Mesenchymal stem cell (in vitro differentiated cells and primary cell): ENCODE measurements at regions not wholly inside any gene's neighbourhood (a gene's known extent, or its start where the extent isn't known, plus 50 kb on each side); places are given as distances from the start of the nearest gene placed in this dataset.

Source experiments
- DNase-seq: peaks from one replicate; pipeline ENCODE4 v3.0.0-alpha.2; 2013
- H2AFZ ChIP-seq: one replicate; pipeline ENCODE4 v1.6.1; 2013; ENCODE audit warnings: low read depth, mild to moderate bottlenecking, control low read depth, inconsistent platforms, low read length, moderate library complexity
- H2AK5ac ChIP-seq: 2 replicates; pipeline ENCODE4 v1.6.1; 2013; ENCODE audit warnings: low read length, moderate library complexity, mild to moderate bottlenecking, inconsistent platforms; ENCODE audit not compliant: severe bottlenecking
- H2BK120ac ChIP-seq: one replicate; pipeline ENCODE4 v1.6.1; 2013; ENCODE audit warnings: low read depth, mild to moderate bottlenecking, inconsistent platforms, low read length, moderate library complexity
- H2BK12ac ChIP-seq, 2 experiments: one replicate each; pipeline ENCODE4 v1.6.1; 2013; ENCODE audit warnings: inconsistent platforms in 2 of 2, low read length in 2 of 2, mild to moderate bottlenecking in 2 of 2, moderate library complexity in 2 of 2, control low read depth in 1 of 2
- H2BK15ac ChIP-seq: one replicate; pipeline ENCODE4 v1.6.1; 2013; ENCODE audit warnings: mild to moderate bottlenecking, low read depth, inconsistent platforms; ENCODE audit not compliant: poor library complexity, severe bottlenecking
- H2BK5ac ChIP-seq: 2 replicates; pipeline ENCODE4 v1.6.1; 2013; ENCODE audit warnings: low read depth, mild to moderate bottlenecking, low read length, control low read depth, inconsistent platforms; ENCODE audit not compliant: poor library complexity, severe bottlenecking
- H3K14ac ChIP-seq, 2 experiments: one replicate each; pipeline ENCODE4 v1.6.1; 2013; ENCODE audit warnings: inconsistent platforms in 2 of 2, low read length in 2 of 2, control low read depth in 1 of 2, mild to moderate bottlenecking in 1 of 2, moderate library complexity in 1 of 2
- H3K18ac ChIP-seq, 2 experiments: one replicate each; pipeline ENCODE4 v1.6.1; 2013; ENCODE audit warnings: inconsistent platforms in 2 of 2, low read length in 2 of 2, control low read depth in 1 of 2, low read depth in 1 of 2, mild to moderate bottlenecking in 1 of 2
- H3K23ac ChIP-seq, 2 experiments: one replicate each; pipeline ENCODE4 v1.6.1; 2013; ENCODE audit warnings: inconsistent platforms in 2 of 2, low read length in 2 of 2, mild to moderate bottlenecking in 2 of 2, moderate library complexity in 2 of 2, control low read depth in 1 of 2
- H3K27ac ChIP-seq: 2 replicates; pipeline ENCODE4 v1.5.1; 2013; ENCODE audit warnings: mild to moderate bottlenecking, moderate library complexity, low read length, control low read depth, inconsistent platforms; ENCODE audit not compliant: poor library complexity, severe bottlenecking
- H3K27me3 ChIP-seq, 2 experiments: 2 replicates each; pipeline versions ENCODE4 v1.6.1 to v1.7.0; 2013; ENCODE audit warnings: low read length in 2 of 2, mild to moderate bottlenecking in 2 of 2, moderate library complexity in 2 of 2, control low read depth in 1 of 2, inconsistent platforms in 1 of 2; ENCODE audit not compliant: control insufficient read depth in 1 of 2, insufficient read depth in 1 of 2
- H3K36me3 ChIP-seq, 2 experiments: 2 replicates each; pipeline versions ENCODE4 v1.6.1 to v1.7.0; 2013; ENCODE audit warnings: low read length in 2 of 2, control low read depth in 1 of 2, inconsistent platforms in 1 of 2, low read depth in 1 of 2, mild to moderate bottlenecking in 1 of 2; ENCODE audit not compliant: insufficient read depth in 2 of 2, control insufficient read depth in 1 of 2
- H3K4ac ChIP-seq, 2 experiments: one replicate each; pipeline ENCODE4 v1.6.1; 2013; ENCODE audit warnings: inconsistent platforms in 2 of 2, low read length in 2 of 2, mild to moderate bottlenecking in 2 of 2, moderate library complexity in 2 of 2, control low read depth in 1 of 2, low read depth in 1 of 2
- H3K4me1 ChIP-seq: 2 replicates; pipeline ENCODE4 v1.6.1; 2013; ENCODE audit warnings: low read depth, low read length, control low read depth; ENCODE audit not compliant: control insufficient read depth, insufficient read depth
- H3K4me2 ChIP-seq: 2 replicates; pipeline ENCODE4 v1.6.1; 2013; ENCODE audit warnings: low read length, mild to moderate bottlenecking, inconsistent platforms; ENCODE audit not compliant: poor library complexity, severe bottlenecking
- H3K4me3 ChIP-seq, 2 experiments: 2 replicates each; pipeline versions ENCODE4 v1.5.1 to v1.7.0; 2013; ENCODE audit warnings: low read length in 2 of 2, mild to moderate bottlenecking in 2 of 2, control low read depth in 1 of 2, low read depth in 1 of 2; ENCODE audit not compliant: insufficient read depth in 1 of 2
- H3K79me1 ChIP-seq: replicated peaks from 2 replicates; pipeline ENCODE4 v1.6.1; 2013; ENCODE audit warnings: mild to moderate bottlenecking, control low read depth, low read length, inconsistent platforms; ENCODE audit not compliant: poor library complexity, severe bottlenecking
- H3K9ac ChIP-seq: 2 replicates; pipeline ENCODE4 v1.7.0; 2013; ENCODE audit warnings: mild to moderate bottlenecking, low read length, moderate library complexity
- H3K9me3 ChIP-seq: 2 replicates; pipeline ENCODE4 v1.7.0; 2013; ENCODE audit warnings: mild to moderate bottlenecking, low read length; ENCODE audit not compliant: control insufficient read depth
- H4K8ac ChIP-seq: one replicate; pipeline ENCODE4 v1.6.1; 2013; ENCODE audit warnings: inconsistent platforms, mild to moderate bottlenecking, low read length, moderate library complexity
- H4K91ac ChIP-seq: one replicate; pipeline ENCODE4 v1.6.1; 2013; ENCODE audit warnings: mild to moderate bottlenecking, low read length, inconsistent platforms
- WGBS: methylation state at CpG from one replicate; pipeline ENCODE4 v1.1.7; 2013; ENCODE audit warnings: mixed read lengths; 5-methylcytosine and 5-hydroxymethylcytosine counted together

DNA sequence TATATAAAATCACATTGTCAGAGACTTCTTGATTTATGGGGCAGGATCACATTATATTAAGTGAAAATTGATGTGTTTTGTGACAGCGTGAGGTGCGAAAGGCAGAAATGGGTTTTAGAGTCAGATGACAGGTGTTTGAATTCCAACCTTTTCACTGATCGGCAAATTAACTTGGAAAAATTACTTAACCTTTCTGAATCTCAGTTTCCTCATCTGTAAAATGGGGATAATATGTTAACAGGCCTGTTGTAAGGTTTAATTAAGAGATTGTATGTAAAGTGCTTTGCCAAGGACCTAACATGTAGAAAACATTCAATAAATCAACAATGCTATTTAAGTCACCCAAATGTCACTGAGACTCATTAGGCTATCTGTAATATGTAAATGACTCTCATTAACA, 221.2 kb upstream of the LYZL1 start:
- no peak overlapping the region for H4K8ac ChIP-seq
- peaks cover 4 to 16% of the 10 kb centered on the region in 2 experiments for H3K27me3 ChIP-seq
- no peak overlapping the region for H3K23ac ChIP-seq
- H3K36me3 ChIP-seq: no peaks in the 10 kb centered on the region
- H2AK5ac ChIP-seq: no peak overlapping the region
- H2BK120ac ChIP-seq: no peak overlapping the region
- WGBS: 100% methylated on average over 2 of the region's 3 CpGs
- no peak overlapping the region for H2AFZ ChIP-seq
- H2BK12ac ChIP-seq: no peak overlapping the region
- H4K91ac ChIP-seq: no peak overlapping the region
- H2BK15ac ChIP-seq: no peak overlapping the region
- H3K4me1 ChIP-seq: peaks cover 2% of the 10 kb centered on the region
- no peak overlapping the region for H3K27ac ChIP-seq
- H3K18ac ChIP-seq: no peak overlapping the region
- H3K79me1 ChIP-seq: no peaks in the 10 kb centered on the region
- H2BK5ac ChIP-seq: no peak overlapping the region
- DNase-seq: no peak
- H3K14ac ChIP-seq: no peak overlapping the region
- H3K9me3 ChIP-seq: no peaks in the 10 kb centered on the region
- no peak overlapping the region for H3K9ac ChIP-seq
- H3K4ac ChIP-seq: no peak overlapping the region
- no peak overlapping the region for H3K4me2 ChIP-seq
- no peak overlapping the region for H3K4me3 ChIP-seq

DNA sequence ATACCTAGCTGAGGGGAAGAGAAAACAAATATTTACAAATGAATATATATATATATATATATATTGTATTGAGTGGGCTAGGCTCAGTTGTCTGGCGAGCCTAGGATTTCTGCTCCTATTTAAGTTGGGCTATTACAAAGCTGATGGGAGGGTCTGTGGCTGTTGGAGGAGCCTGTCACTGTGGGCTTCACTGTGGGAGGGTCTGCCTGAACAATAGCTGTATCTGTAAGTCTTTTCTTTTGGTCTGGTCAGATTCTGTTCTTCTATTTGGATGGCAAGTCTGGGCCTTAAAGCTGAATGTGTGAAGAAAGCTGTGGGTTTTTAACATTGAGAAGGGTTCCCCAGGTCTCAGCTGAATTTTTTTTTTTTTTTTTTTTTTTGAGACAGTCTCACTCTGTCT, 220.6 kb upstream of the LYZL1 start:
- H4K8ac ChIP-seq: no peak overlapping the region
- H2BK15ac ChIP-seq: no peak overlapping the region
- H4K91ac ChIP-seq: no peak overlapping the region
- H2BK120ac ChIP-seq: no peak overlapping the region
- no peak overlapping the region for H3K4me2 ChIP-seq
- peaks cover 2% of the 10 kb centered on the region for H3K4me1 ChIP-seq
- DNase-seq: no peak
- H2AFZ ChIP-seq: no peak overlapping the region
- no peak overlapping the region for H3K4ac ChIP-seq
- 92% methylated on average over 1 of the region's 1 CpG for WGBS
- H3K14ac ChIP-seq: no peak overlapping the region
- H2BK12ac ChIP-seq: no peak overlapping the region
- H3K27me3 ChIP-seq: peaks cover 4 to 16% of the 10 kb centered on the region in 2 experiments
- H2AK5ac ChIP-seq: peak overlapping the region; percentile 51
- no peak overlapping the region for H3K4me3 ChIP-seq
- no peaks in the 10 kb centered on the region for H3K9me3 ChIP-seq
- no peak overlapping the region for H3K23ac ChIP-seq
- H3K18ac ChIP-seq: no peak overlapping the region
- H2BK5ac ChIP-seq: no peak overlapping the region
- H3K36me3 ChIP-seq: no peaks in the 10 kb centered on the region
- H3K27ac ChIP-seq: no peak overlapping the region
- H3K79me1 ChIP-seq: no peaks in the 10 kb centered on the region
- no peak overlapping the region for H3K9ac ChIP-seq

DNA sequence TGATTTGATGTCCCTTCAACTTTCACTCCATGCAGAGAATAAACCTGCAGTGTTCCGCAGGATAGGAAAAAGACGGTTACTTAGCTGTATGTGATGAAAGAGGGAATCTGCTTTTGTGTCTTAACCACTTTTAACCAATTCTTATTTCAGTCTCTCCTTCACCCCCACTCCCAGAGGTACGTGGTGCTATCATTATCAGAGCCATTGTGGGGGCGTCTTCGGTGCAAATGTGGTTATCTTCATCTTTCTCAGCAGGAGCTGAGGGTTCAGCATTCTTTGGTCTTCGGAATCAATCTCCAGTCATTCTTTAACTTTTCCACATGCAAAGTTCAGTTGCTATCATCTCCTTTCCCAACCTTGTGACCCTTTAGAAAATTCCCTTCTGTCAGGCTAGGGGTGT, 219.9 kb upstream of the LYZL1 start:
- Histone ChIP-seq H3K27ac (no peak overlapping the region), H3K4ac (no peak overlapping the region), H3K9me3 (no peaks in the 10 kb centered on the region), H3K79me1 (no peaks in the 10 kb centered on the region), H3K9ac (no peak overlapping the region), H3K4me2 (no peak overlapping the region), H3K27me3 (peaks cover 4 to 16% of the 10 kb centered on the region in 2 experiments), H3K23ac (no peak overlapping the region), H2AFZ (no peak overlapping the region), H3K36me3 (no peaks in the 10 kb centered on the region), H2BK12ac (no peak overlapping the region), H3K14ac (no peak overlapping the region), H2BK120ac (no peak overlapping the region), H2BK5ac (no peak overlapping the region), H4K8ac (no peak overlapping the region), H2AK5ac (no peak overlapping the region), H3K4me3 (no peak overlapping the region), H3K4me1 (no peaks in the 10 kb centered on the region), H2BK15ac (no peak overlapping the region), H4K91ac (no peak overlapping the region), H3K18ac (peak overlapping the region in 1 of 2 experiments; percentile 4)
- DNase-seq: no peak
- 52% methylated on average over 4 of the region's 6 CpGs for WGBS

DNA sequence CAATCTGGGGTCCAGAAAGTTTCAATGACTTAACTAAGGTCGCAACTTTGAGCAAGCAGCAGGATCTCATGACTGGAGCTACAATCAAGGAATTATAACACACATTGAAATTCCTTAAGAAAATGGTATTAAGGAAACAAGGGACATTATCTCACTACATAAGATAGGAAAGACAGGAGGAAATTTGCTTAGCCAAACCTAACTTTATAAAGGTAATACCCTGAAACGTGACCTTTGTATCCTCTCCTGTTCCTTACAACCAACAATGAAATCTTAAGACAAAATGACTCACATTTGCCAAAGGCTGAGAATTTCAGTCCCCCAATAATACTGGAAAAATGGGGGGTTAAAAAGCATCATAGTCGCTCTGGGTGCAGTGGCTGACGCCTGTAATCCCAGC, 218.9 kb upstream of the LYZL1 start:
- no peak overlapping the region for H3K18ac ChIP-seq
- no peaks in the 10 kb centered on the region for H3K9me3 ChIP-seq
- H3K14ac ChIP-seq: no peak overlapping the region
- no peak overlapping the region for H3K9ac ChIP-seq
- H3K4me3 ChIP-seq: no peak overlapping the region
- 99% methylated on average over 3 of the region's 4 CpGs for WGBS
- no peak overlapping the region for H2BK15ac ChIP-seq
- no peak overlapping the region for H2BK120ac ChIP-seq
- peaks cover 4 to 16% of the 10 kb centered on the region in 2 experiments for H3K27me3 ChIP-seq
- no peaks in the 10 kb centered on the region for H3K79me1 ChIP-seq
- H2BK5ac ChIP-seq: no peak overlapping the region
- H4K8ac ChIP-seq: no peak overlapping the region
- no peak for DNase-seq
- H4K91ac ChIP-seq: no peak overlapping the region
- H2AK5ac ChIP-seq: no peak overlapping the region
- H3K4ac ChIP-seq: no peak overlapping the region
- no peak overlapping the region for H3K23ac ChIP-seq
- no peaks in the 10 kb centered on the region for H3K4me1 ChIP-seq
- no peak overlapping the region for H2BK12ac ChIP-seq
- no peaks in the 10 kb centered on the region for H3K36me3 ChIP-seq
- no peak overlapping the region for H3K27ac ChIP-seq
- no peak overlapping the region for H3K4me2 ChIP-seq
- H2AFZ ChIP-seq: no peak overlapping the region
